T-helper 1 cell (primary cell): ENCODE measurements at regions not wholly inside any gene's neighbourhood (a gene's known extent, or its start where the extent isn't known, plus 50 kb on each side); places are given as distances from the start of the nearest gene placed in this dataset.
"Not testable (repeated sequence)": the region's sequence is repeated elsewhere in the genome, so short reads cannot be mapped to it uniquely, and the experiment has no call there.

Experiments
- DNase-seq, 5 donors: peaks; one replicate each; pipeline ENCODE4 v3.0.0-alpha.2; 2012 to 2020

DNA sequence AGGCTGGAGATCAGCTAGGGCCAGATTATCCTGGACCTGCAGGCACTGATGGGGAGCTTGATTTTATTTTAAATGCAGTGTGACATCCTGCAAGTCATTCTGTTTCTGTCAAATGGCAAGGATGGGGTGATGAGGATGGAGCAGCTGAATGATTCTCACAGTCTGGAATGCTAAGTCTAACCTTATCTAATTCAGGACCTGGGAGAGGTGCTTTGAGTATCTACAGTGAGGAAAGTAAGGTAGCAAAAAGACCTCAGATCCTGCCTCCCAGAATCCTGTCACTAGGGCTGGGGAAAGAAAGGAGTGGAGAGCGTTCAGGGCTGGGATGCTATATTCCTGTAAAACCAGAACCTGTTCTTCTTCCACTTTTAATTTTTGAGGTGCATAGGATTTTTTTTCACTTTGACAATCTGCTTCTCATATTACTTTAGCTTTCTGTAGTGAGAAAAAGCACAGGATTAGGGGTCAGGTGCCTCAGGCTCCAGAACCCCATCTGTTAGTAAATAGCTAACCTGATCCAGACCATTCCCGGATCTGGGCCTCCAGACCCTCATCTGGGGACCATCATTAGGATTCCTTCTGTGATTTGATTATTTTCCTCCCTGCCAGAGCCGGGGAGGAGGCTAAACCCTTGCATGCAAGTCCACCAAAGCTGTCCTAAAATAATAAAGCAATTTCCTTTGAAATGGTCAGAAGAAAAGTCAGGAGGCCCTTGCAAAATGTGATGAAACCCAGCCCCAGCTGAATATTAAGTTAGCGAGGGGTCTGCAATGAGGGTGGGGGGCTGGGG is 54.7 kb downstream of the ASCL1 start:
- DNase-seq: no peak

GRCh38 chr12:103012884-103013283 is 55.4 kb downstream of the ASCL1 start:
- DNase-seq: no peak

DNA sequence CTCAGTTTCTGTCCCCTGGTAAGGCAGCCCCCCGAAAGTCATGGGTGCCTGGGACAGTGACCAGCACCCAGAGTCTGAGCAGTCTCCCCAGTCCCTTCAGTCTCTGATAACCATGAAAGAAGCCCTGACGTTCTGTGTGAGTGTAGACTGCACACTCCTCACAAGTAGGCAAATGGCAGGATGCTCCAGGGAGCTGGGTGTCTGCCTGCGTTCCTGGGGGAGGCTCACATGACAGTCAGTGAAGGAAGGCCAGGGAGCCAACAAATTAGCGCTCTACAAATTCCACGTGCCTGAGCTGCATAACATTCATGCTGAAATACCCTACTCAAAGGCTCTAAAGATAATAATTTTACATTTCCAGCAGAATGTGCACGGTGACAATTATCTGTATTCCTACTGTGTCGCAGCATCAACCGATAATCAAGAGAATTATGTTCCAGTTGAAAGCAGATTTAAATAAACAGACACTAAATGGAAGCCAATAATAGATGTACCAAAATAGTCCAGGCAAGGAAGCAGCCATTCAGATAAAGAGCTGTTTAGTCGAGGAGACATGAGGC is 56.3 kb downstream of the ASCL1 start:
- no peak for DNase-seq

- no peak for DNase-seq
Measured at GRCh38 chr12:103016381-103016780, 58.9 kb downstream of the ASCL1 start.

DNA sequence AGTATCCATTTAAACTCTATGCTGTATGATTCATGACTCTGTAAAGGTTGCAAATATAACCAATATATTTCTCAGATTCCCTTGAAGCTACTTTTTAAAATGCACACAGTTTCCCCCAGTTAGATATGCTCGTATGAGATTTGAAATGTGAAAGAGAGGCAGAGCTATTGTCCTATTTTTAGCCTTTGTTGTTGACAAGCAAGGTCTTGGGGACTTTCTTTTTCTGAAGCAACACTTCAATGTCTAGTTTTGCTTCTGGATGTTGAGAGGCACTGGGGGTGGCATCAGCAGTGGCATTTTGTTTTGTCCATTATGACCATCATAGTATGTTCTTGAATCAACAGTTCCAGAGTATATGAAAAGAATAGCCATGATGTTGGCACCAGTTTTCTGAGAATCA is 63.4 kb downstream of the ASCL1 start:
- DNase-seq: no peak

GRCh38 chr12:103021538-103022218 is 64.2 kb downstream of the ASCL1 start:
- DNase-seq: no peak

DNA sequence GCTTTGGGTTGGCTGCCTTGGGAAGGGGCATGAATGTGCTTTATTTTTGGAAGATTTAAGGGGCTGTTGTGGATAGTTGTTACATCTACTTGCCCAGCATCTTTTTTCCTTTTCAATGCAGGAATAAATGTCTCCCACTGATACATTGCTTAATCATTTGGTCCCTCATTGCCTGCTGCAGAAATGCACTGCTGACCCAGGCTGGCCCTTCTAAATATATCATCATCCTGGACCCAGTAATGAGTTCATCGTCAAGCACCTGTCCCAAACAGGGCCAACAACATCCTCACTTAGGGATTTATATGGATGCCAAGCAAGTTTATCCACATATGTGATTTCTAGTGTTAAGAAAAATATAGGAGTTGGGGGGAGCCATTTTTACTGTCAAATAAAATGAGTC is 67.2 kb downstream of the ASCL1 start:
- DNase-seq: no peak

DNA sequence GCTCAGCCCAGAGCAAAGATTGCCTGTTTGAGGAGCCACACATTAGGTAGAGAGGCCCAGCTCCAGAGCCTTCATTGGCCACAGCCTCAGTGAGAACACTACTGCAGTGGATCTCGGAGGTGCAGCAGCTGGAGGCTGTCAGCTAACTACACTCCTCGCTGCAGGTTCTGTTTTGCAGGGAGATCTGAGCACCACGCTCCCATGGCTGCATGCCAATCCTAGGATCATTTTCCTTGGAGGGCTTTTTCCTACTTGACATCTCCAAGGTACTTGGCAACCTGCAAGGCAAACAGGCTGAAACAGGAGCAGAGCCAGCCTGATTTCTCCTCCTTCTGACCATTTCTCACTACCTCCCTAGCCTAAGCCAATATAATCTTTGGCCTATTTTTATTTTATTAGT is 69.2 kb downstream of the ASCL1 start:
- not testable (repeated sequence) for DNase-seq

DNA sequence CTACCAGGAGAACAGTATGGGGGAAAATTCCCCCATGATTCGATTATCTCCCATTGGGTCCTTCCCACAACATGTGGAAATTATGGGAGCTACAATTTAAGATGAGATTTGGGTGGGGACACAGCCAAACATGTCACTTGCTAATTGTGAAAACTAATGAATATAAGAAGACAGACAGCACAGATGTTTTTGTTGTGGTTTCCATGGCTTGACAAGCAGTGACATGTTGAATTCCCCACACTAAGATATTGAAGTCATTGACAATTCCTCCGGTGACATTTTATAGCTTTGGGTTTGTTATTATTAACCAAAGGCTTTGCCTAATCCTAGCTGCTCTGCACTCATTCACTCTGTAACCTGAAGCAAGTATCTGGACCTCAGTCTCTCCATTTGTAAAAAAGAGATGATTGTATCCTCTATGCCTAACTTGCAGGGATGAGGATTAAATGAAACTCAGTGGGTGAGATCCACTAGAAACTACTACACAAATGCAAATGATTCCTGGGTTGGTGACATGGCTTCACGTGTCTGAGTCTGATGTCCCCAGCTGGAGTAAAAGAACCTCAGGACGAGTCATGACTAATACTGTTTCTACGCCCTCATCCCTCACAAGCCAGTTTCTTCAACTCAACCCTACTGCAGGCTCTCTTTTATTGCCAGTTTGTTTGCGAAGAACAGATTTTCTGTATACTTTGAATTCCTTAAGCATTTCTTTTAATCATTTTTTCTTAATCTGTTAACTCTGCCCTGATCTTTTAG is 71.6 kb downstream of the ASCL1 start:
- DNase-seq: no peak

- DNase-seq: peak in 1 of 5 donors; percentile 7
Measured at GRCh38 chr12:103036581-103037214, 79.2 kb downstream of the ASCL1 start.

- DNase-seq: no peak
Measured at GRCh38 chr12:103043531-103044486, 86.3 kb downstream of the ASCL1 start.

DNA sequence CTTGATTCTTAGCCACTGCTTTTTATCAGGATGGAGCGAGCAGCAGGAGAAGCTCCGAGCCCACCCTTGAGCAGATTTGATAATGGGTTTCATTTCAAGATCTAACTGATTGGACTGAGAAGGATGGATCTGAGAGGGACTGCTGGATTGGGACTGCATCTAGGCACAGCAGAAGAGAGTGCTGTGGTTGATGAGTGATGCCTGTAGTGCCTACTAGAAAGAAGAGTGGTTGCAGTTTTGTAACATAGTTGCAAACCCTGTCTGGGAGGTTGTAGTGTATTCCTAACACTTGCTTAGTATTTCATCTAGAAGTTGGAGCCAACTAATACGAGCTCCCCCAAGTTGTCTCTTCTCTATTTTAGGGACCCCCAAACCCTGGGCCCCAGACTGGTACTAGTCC is 88.7 kb downstream of the ASCL1 start:
- DNase-seq: no peak

DNA sequence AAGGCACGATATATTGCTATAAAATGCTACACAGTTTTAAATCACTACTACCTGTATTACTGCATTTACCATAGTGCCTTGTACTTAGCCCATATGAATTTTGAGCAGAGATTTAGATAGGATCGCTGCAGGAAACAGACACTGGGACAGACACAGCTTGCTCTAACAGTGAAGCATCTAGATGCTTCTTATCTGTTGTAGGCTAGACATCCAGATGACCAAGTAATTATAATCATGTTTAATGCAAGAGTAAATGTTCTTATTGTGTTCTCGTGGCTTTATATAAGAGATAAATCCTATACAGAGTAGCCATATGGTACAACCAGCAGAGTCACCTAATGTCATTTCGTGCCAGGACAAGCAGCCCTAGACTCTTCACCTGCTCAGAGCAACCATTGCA is 92.8 kb downstream of the ASCL1 start:
- DNase-seq: no peak

GRCh38 chr12:103053089-103053488 is 95.6 kb downstream of the ASCL1 start:
- no peak for DNase-seq

DNA sequence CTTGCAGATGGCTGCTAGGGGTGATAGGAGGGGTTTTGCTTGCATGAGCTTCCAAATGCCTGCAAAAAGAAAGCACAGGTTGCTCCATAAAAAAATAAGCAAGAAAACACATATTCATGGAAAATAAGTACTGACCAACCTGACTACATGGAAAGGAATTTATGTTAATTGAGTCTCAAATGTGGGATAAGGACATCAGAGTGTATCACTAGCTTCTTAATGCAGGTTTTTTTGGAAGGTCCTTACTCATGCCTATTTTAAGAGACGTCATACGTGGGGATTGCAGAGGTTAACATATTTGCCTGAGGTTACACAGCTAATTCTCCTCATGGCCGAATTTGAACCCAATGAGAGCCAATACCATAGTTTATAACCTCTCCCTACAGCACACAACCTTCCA is 116.2 kb downstream of the ASCL1 start:
- no peak for DNase-seq

DNA sequence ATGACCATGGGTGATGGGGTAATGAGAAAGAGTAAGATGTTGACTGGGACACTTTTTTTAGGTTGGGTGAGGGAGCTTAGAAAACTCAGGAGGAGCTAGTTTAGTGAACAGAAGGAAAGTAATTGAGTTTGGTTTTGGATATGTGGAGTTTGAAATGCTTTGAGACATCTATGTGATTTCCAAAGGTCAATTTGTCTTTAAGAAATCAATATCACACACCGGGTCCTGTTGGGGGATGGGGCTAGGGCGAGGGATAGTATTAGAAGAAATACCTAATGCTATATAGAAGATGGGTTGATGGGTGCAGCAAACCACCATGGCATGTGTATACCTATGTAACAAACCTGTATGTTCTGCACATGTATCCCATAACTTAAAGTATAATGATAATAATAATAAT is 118.4 kb downstream of the ASCL1 start:
- DNase-seq: no peak

- DNase-seq: no peak
Measured at GRCh38 chr12:103077108-103077773, 119.8 kb downstream of the ASCL1 start.

GRCh38 chr12:103085541-103085940 is 128.1 kb downstream of the ASCL1 start:
- no peak for DNase-seq

GRCh38 chr12:103086471-103086870 is 129.0 kb downstream of the ASCL1 start:
- DNase-seq: no peak

- DNase-seq: no peak
Measured at GRCh38 chr12:103093499-103094106, 136.1 kb downstream of the ASCL1 start.

GRCh38 chr12:103097496-103097895 is 140.0 kb downstream of the ASCL1 start:
- DNase-seq: no peak
